HL-60 (cell line): ENCODE measurements at regions not wholly inside any gene's neighbourhood (a gene's known extent, or its start where the extent isn't known, plus 50 kb on each side); places are given as distances from the start of the nearest gene placed in this dataset.

Source experiments
- CTCF ChIP-seq: IDR thresholded peaks from one replicate; pipeline ENCODE4 v1.5.1; 2011; ENCODE audit warnings: low read length, control low read depth, inconsistent platforms; ENCODE audit not compliant: insufficient read depth
- POLR2AphosphoS5 ChIP-seq: IDR thresholded peaks from 2 replicates; pipeline ENCODE4 v1.6.1; 2012; ENCODE audit warnings: low read depth
- REST ChIP-seq: IDR thresholded peaks from 2 replicates; pipeline ENCODE4 v1.6.1; 2012; ENCODE audit warnings: low read depth; ENCODE audit not compliant: insufficient replicate concordance

GRCh38 chr3:156606729-156607128, 51.8 kb upstream of the SSR3 start:
- TF ChIP-seq CTCF, result no peak
- no peak for TF ChIP-seq POLR2AphosphoS5
- TF ChIP-seq REST, result no peak
